ENCODE measurements at regions not wholly inside any gene's neighbourhood (a gene's known extent, or its start where the extent isn't known, plus 50 kb on each side); places are given as distances from the start of the nearest gene placed in this dataset.
A peak's percentile ranks its signal among the peaks of the same experiment; 100 is the strongest.
"Not testable (repeated sequence)": the region's sequence is repeated elsewhere in the genome, so short reads cannot be mapped to it uniquely, and the experiment has no call there.

DNA sequence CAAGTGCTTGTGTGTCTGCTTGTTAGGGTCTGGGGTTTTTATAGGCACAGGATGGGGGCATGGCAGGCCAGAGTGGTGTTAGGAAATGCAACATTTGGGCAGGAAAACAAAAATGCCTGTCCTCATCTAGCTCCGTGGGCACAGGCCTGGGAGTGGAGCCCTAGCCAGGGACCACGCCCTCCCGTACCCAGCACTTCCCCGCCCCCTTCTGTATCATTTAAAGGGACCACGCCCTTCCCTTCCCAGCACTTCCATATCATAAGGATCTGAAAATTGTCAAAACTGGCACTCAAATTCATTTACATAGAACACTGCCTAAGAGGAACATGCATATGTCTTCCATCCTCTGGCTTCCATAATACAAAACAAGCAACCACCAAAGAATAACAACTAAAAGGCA is 185.8 kb downstream of the B3GLCT start:
- ATAC-seq (no peak), DNase-seq (ENCODE audit: low spot score) (no peak)

DNA sequence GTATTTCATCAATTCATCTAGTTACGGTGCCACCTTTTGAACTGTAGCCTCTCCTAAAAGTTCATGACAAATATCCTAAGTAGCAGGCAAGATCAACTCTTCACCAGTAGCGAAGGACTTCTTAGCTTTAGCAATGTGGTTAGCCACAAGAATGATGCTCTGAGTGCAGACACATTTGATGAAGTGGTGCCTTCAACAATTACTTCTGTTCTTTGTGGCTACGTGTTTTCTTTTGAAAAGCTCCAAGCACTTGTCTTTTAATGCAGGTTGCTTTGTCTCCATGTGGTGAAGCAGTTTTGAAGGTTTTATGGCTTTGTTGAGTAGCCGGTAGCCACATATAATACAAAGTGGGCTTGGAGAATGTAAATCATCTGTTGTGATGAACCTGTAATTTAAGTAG is 194.7 kb downstream of the B3GLCT start:
- no peak for ATAC-seq
- no peak for DNase-seq (ENCODE audit: low spot score)

DNA sequence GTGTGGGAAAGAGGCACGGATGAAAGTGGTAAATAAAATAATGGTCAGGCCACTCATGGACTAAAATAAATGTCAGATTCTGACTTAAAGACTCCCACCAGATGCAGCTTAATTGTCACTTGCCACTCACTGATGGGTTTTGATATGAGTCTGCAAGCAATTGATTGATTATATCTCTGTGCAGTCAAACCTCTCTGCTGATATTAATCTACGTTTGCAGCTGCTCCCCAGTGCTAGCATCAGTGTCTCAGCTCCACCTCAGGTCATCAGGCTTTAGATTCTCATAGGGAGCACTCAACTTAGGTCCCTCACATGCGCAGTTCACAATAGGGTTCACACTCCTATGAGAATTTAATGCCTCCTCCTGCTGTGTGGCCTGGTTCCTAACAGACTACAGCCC is 195.3 kb downstream of the B3GLCT start:
- ATAC-seq (no peak), DNase-seq (ENCODE audit: low spot score) (no peak)

DNA sequence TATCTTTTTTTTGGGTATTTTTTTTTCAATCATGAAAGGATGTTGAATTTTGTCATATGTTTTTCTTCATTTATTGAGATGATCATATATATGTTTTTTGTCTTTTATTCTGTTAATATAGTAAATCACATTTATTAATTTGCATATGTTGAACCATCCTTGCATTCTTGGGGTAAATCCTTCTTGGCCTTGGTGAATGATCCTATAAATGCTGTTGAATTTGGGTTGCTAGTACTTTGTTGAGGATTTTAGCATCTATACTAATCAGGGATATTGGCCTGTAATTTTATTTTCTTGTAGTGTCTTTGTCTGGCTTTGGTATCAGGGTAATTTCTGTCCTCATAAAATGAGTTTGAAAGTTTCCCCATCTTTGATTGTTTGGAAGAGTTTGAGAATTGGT is 199.9 kb downstream of the B3GLCT start:
- DNase-seq (ENCODE audit: low spot score), result no peak
- no peak for ATAC-seq

DNA sequence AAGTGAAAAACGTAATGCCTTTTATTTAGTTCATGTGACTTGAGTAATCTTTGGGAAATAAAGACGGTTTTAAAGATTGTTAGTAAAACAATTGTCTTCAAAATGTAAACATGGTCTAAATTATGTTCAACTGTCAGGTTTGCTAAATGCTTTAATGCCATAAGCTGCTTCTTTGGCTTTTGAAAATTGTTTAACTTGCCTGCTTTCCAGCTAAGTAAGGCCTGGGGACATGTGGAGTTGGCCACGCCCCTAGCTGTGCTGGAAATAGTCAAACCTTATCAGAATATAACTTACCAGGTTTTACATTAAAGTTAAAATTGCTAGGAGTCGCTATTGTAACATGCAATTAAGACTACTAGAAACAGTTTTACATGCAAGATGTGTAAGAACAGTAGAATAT is 203.9 kb downstream of the B3GLCT start:
- not testable (repeated sequence) for ATAC-seq; DNase-seq (ENCODE audit: low spot score)

DNA sequence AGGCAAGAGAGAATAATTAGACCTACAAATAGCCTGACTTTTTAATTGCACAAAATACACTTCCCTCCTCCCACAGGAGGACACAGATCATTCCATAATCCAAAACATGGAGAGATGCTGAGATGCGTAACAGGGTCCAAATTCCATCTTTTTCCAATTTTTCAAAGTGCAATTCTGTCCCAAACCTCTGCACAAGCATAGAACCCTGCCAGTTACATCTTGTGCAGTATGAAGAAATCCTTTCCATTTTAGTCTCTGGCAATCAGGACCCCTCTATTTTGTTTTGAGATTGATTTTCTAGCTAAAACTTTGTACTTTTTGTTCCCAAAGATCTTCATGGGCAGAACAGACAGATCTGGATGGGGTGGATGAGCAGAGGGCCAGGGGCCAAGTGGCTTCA is 209.2 kb downstream of the B3GLCT start:
- ATAC-seq (no peak), DNase-seq (ENCODE audit: low spot score) (no peak)

DNA sequence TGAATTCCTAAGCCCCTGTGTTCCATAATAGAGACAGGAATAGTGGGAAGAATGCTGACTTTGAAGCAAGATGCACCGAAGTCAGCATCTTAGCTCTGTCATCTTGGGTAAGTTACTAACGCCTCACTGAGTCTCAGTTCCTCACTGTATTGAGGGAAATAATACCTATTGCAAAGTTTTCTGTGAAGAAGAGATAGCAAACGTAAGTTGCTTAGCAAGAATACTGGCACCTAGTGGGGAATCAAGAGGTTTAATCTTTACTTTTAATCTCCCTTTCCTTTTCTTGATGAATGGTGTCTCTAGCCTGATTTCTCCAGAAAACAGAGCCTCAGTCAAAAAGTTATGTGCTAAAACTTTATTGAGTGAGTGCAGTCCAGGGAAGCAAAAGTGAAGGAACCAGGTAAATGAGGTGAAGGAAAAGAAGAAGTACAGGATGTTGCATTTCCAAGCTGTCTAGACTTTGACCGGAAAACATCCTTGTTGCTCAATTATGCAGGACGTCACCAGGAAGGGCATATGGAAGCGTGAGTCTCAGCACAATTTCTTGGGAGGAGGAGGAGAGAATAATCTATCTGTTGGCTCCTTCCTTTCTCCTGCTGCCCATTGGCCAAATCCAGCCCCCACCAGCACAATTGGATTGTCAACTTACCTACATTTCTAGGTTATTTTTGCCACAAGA is 210.0 kb downstream of the B3GLCT start:
- DNase-seq (ENCODE audit: low spot score), result no peak
- ATAC-seq, result no peak

DNA sequence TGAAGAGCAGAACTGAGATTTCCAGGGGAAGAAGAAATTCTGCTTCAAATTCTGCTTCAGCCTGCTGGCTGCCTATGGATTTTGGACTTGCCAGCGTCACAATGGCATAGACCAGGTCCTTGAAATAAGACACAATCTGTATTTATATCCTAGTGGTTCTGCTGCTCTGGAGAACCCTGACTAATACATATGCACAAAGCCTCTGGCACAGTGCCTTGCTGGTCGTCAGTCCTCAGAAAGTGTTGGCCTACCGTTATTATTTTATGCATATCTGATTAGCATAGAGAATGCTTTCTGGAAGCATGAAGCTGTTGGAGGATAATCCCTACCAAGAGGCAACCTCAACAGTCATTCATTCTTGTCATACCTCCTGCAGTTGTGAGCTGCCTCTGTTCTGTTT is 213.7 kb downstream of the B3GLCT start:
- DNase-seq (ENCODE audit: low spot score) (no peak), ATAC-seq (no peak)

DNA sequence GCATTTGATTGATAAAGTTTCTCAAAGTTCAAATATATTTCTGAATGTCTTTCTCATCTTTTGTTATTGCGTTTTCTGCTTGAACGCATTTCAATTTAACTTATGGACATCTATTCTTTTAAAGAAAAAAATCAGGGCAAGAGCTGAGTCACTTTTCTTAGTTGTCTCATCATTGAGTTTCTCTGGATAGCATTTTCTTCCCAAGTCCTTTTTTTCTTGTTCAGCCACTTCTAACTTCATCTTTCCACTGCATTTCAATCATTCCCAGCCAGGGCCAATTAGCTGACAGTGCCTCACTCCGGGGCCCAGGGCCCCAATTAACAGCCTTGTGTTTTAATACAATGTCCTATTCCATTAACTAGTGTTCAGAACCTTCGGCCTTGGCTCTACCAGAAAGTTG is 216.3 kb downstream of the B3GLCT start:
- DNase-seq (ENCODE audit: low spot score) (no peak), ATAC-seq (no peak)

DNA sequence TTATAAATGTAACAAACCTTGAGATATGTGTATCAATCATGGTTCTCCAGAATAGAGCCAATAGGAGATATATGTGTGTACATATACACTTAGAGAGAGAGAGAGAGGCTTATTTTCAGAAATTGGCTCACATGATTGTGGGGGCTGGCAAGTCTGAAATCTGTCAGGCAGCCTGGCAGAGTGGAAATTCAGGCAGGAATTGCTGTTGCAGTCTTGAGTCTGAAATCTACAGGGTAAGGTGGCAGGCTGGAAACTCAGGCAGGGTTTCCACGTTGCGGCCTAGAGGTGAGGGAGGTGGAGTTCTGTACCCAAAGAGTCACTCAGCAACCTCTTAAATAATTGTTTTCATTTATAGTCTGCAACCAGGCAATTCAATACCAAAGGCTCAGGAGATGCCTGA is 218.4 kb downstream of the B3GLCT start:
- DNase-seq (ENCODE audit: low spot score), result no peak
- no peak for ATAC-seq

DNA sequence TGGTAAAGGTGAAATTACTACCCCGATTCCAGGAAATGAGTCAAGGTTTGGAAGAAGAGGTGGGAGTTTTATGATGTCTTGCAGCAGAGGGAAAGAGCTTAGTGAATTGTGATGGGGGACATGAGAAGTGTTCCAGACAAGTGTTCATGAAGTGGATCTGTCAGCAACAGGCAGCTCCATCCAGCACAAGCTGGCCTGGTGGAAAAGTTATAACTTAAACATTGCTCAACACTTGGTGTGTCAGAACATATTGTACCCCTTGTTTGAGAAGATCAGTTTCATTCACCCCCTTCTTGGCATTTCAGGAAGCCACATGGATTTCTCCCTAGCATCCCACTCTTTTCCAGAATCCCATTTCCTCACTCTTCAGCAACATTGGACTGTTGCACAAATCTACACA is 222.0 kb downstream of the B3GLCT start:
- no peak for ATAC-seq
- DNase-seq (ENCODE audit: low spot score), result no peak

DNA sequence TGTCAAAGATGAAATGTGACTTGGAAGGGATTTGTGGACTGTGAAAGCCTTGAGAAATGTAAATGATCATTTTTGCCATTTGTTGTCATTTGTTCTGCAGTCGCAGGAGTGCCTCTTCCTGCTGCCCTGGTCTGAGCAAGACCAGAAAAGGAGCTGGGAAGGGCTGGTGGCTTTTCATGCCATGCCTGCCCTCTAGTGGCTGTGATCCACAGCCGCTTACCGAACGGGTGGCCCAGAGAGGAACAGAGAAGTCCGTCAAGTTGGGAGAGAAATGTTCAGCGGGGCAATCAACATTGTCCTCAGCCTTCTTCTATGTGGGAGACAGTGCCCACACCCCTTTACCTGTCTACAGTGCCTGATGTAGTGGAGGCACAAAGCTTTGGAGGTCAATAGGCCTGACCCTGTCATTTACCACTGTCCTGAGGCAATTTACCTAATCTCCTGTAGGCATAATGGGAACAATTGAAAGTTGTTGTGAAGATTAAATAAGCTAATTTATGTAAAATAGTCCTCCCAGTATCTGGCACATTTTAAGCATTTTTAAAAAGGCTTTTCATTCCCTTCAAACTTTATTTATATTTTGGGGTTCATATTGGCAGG is 224.5 kb downstream of the B3GLCT start:
- peak; percentile 100 for ATAC-seq
- DNase-seq (ENCODE audit: low spot score), result peak; percentile 76

DNA sequence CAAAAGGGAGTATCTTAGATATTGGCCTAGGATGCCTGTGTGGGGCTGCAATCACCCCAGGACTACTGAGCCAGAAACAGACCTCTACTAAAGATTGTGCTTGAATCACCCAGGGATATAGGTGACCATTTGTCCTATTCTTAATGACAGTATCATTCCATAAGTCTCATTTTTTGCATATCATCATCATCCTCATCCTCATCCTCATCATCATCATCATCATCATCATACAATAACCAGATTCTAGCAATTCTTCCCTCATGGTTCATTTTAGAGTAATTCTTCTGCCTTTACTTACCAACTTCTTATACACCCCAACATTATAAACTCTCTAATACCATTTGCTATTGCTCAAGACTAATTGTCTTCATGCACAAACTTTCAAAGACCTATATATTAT is 226.6 kb downstream of the B3GLCT start:
- no peak for DNase-seq (ENCODE audit: low spot score)
- no peak for ATAC-seq

DNA sequence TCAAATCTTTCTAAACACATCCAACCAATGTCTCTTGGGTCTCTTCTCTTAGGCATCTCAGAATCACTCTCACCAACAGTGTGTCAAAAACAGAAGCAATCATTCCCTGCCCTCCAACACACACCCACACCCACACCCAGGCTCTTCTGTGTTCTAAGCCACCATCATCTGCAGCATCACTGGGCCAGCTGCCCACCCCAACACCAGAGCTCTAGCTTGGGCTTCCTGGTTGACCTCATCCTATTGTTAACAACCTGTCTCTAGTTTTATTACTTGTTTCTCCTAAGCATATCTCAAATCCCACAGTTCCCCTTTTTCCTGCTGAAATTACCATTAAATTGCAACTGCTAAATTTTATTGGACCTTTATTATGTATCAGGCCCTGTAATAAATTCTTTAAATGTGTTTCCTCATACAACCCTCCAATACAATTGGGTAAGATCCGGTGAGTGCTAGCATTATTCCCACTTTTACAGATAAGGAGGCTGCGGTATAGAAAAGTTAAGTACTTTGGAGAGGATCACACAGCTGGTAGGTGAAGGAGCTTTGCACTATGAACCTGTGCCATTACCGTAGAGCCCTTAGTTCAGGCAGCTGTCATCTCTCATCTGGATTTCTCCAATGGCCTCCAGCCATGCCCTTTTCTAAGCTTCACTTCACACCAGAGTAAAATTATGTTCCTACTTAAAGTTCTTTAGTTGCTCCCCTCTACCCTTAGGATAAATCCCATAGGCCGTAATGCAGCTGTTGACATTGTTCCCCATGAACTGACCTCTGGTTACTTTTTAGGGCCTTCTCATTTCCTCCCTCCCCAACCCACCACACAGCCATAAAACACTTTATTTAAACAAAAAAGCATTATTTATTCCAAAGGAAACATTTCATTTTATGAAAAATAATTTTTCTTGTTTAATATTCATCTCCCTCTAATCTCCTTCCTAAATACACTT is 227.7 kb downstream of the B3GLCT start:
- no peak for ATAC-seq

DNA sequence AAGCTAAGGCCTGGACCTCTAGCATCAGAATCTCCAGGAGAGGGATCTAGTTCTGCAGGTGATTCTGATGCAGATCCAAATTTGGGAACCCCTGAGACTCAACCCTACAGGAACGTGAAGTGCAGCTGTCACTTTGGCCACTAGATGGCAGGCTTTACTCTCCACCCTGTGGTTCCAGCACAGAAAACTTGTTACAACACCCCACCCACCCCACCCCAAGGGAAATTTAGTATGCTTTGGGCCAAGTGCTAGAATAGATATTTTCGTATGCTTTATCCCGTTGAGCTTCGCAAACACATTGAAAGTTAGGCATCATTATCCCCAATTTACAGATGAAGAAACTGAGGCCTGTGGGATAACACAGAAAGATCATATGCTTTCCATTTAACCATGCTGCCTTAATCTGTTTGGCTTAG is 232.0 kb downstream of the B3GLCT start:
- no peak for DNase-seq (ENCODE audit: low spot score)
- ATAC-seq, result peak; percentile 86

More for the DNA sequence above, 227.7 kb downstream of the B3GLCT start:
- DNase-seq (ENCODE audit: low spot score), result no peak

DNA sequence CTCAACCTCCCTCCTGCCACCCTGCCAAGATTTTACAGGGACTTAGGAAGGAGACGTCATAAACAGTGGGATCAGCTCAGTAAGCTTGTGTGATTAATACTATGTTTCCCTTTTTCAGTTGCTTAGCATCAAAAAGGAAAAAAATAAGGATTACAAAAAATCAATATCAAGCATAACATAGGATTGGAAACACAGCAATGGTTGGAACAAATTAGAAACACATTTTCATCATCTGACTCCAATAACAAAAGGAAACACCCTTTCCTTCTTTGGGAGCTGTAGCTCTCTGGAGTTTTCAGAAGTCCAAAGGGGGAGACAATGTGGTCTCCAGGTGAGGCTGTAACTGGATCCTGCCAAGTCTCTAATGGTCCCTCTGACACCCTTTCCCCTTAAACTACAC is 233.4 kb downstream of the B3GLCT start:
- ATAC-seq, result no peak
- DNase-seq (ENCODE audit: low spot score), result no peak

DNA sequence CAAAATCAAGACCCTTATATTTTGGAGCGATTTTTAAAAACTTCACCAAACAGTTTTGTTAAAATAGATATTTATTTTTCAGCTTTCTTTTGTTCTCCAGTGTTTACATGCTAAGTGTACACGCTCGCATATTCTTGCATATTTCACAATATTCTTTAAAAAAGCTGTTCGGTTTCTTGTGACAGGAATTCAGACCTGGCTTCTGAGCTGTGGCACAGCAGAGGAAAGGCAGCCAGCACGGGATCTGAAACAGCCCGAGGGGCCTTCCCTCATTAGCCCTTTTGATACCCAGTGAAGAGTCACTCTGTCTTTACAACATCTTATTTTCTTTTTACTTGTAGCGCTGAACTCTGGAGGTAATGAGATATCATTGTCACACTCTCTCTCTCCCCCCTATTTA is 234.0 kb downstream of the B3GLCT start:
- ATAC-seq, result no peak

DNA sequence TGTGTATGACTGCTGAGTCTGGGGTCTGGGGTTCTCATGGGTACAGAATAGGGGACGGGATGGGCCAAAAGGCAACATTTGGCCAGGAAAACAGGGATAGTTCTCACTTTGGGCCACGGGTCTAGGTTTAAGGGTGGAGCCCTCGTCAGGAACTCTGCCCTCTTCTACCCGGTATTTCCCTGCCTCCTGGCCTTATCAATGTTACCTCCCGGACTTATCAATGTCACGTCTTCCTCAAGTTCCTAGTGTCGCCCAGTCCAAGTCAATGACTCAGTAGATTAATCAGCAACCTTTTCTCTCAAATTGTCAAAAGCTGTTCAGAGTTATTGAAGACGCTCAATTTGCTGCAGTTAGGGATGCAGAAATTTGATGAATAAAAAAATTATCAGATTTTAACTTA is 234.8 kb downstream of the B3GLCT start:
- ATAC-seq (no peak), DNase-seq (ENCODE audit: low spot score) (no peak)

More for the DNA sequence above, 234.0 kb downstream of the B3GLCT start:
- DNase-seq (ENCODE audit: low spot score), result no peak

DNA sequence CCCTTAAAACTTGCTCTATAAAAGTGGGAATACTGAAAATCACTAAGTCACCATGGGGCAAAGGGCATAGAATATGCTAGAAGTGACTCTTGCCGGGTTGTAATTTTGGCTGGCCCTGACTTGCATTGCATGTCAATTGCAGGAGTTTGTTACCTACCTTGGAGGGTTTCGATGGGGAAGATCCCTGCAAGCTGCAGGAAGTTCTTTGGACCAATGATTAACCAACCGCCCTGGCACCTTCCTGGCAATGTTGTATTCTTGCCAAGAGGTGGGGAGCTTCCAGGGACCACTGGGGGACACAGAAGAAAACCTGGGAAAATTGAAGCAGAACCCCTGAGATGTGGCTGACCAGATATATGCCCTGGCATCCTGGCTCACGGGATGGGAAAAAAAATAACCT is 235.8 kb downstream of the B3GLCT start:
- no peak for DNase-seq (ENCODE audit: low spot score)
- ATAC-seq, result no peak

DNA sequence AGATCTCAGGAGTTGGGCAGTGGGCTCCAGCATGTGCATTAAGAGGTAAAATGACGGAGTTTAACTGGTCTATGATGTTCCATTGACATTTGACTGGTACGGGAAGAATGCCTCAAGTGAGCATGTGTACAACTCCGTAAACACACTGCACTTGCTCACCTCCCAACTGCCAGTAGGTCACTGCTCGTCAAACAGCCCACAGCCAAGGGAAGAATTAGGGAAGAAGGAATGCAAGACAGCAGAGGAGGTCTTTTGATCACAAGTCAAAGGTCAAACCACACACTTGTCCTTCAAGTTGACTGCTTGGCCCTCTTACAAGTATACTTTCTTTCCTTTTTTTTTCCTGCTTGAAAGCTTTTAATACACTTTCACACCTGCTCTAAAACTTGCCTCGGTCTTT is 236.7 kb downstream of the B3GLCT start:
- ATAC-seq (no peak), DNase-seq (ENCODE audit: low spot score) (no peak)

DNA sequence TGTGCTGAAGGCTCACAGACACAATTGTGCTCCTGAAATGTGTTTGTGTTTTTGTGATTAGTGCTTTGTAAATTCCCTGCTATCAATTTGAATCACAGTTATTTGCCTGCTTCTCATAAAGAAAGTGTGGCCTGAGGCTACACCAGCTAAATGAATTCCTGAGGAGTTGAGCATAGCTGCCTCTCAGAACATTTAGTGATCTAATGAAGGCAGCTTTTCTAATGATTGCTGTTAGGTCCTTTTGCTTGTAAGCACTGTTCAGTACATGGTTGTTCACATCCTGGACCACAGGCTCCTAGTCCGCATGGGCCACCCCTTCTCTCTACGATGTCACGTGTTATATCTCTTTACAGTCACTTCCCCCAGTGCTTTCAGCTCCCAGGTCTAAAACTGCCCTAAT is 238.2 kb downstream of the B3GLCT start:
- ATAC-seq (no peak), DNase-seq (ENCODE audit: low spot score) (no peak)

DNA sequence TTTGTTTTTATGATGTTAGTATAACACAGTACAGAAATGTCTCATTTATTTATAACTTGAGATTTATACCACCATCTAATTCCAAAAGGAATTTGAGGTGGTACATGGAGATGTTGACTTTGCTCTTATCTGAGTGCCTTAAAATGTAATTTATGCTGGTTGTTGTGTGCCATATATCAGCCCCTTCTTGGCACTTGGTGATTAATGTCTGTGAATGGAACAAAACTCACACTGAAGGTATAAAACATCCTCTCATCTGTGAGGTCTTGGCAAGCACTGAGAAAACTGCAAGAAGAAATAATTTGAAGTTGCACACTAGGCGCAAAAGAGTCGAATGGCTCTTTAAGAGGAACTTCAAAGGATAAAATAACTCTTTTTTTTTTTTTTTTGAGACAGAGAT is 240.4 kb downstream of the B3GLCT start:
- ATAC-seq (no peak), DNase-seq (ENCODE audit: low spot score) (no peak)

All from left lobe of liver (tissue), 2 donors.